ENCODE measurements at regions not wholly inside any gene's neighbourhood (a gene's known extent, or its start where the extent isn't known, plus 50 kb on each side); places are given as distances from the start of the nearest gene placed in this dataset.
"Not testable (repeated sequence)": the region's sequence is repeated elsewhere in the genome, so short reads cannot be mapped to it uniquely, and the experiment has no call there.

- TF ChIP-seq POLR2A, CTCF (IDR thresholded peaks at IDR 0.05): not testable (repeated sequence)
Observed at GRCh38 chr5:107736089-107736488, 65.4 kb upstream of the EFNA5 start.

All from heart left ventricle (tissue), 13 donors.